Neural cell (in vitro differentiated cells): ENCODE measurements at regions not wholly inside any gene's neighbourhood (a gene's known extent, or its start where the extent isn't known, plus 50 kb on each side); places are given as distances from the start of the nearest gene placed in this dataset.

Source experiments
- CTCF ChIP-seq: fragments of 450-650 bp; IDR thresholded peaks from 2 replicates; pipeline ENCODE4 v1.5.1; 2014; ENCODE audit warnings: antibody characterized with exemption, mild to moderate bottlenecking, moderate library complexity; ENCODE audit not compliant: poor library complexity, severe bottlenecking
- EP300 ChIP-seq: fragments of 450-650 bp; conservative IDR thresholded peaks from 2 replicates; pipeline ENCODE4 v1.6.1; 2014; ENCODE audit warnings: antibody characterized with exemption, mild to moderate bottlenecking, moderate library complexity; ENCODE audit not compliant: poor library complexity, severe bottlenecking
- EZH2 ChIP-seq: fragments of 200-600, 300-800 bp; shearing (Covaris generic), sonication (generic); IDR thresholded peaks from 2 replicates; pipeline ENCODE4 v1.6.1; 2014; ENCODE audit warnings: antibody characterized with exemption, low read length, borderline replicate concordance, mild to moderate bottlenecking; ENCODE audit not compliant: insufficient read depth, poor library complexity, severe bottlenecking
- MXI1 ChIP-seq: fragments of 450-650 bp; conservative IDR thresholded peaks from 2 replicates; pipeline ENCODE4 v1.6.1; 2014; ENCODE audit warnings: antibody characterized with exemption, mild to moderate bottlenecking; ENCODE audit not compliant: poor library complexity, severe bottlenecking
- POLR2AphosphoS5 ChIP-seq: IDR thresholded peaks from 2 replicates; pipeline ENCODE4 v1.6.1; 2012
- RAD21 ChIP-seq: fragments of 450-650 bp; conservative IDR thresholded peaks from 2 replicates; pipeline ENCODE4 v1.6.1; 2014; ENCODE audit warnings: antibody characterized with exemption, mild to moderate bottlenecking, moderate library complexity
- TF ChIP-seq, protein P1 (sequence below): IDR thresholded peaks from 2 replicates; pipeline ENCODE4 v1.6.1; 2012; ENCODE audit warnings: borderline replicate concordance

DNA sequence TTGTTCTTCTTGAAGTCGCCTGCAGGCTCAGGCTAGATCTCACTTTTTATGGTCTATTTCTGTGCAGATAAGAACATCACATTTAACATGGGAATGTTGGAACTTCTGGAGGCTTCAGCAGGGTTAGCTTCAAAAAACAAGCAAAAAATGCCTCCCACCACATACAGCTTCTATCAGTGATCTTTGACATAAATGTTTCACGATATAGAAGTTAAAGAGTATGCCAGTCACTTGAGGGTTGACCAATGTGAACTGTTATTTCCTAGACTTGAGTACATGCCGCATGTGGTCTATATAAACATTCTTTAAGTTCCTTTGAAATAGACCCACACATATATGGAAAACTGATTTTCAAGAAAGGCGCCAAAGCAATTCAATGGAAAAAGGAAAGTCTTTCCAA lies 219.2 kb upstream of the KLF14 start:
- TF ChIP-seq CTCF = no peak
- TF ChIP-seq EZH2 = no peak
- TF ChIP-seq EP300 = no peak
- TF ChIP-seq, protein P1, sequence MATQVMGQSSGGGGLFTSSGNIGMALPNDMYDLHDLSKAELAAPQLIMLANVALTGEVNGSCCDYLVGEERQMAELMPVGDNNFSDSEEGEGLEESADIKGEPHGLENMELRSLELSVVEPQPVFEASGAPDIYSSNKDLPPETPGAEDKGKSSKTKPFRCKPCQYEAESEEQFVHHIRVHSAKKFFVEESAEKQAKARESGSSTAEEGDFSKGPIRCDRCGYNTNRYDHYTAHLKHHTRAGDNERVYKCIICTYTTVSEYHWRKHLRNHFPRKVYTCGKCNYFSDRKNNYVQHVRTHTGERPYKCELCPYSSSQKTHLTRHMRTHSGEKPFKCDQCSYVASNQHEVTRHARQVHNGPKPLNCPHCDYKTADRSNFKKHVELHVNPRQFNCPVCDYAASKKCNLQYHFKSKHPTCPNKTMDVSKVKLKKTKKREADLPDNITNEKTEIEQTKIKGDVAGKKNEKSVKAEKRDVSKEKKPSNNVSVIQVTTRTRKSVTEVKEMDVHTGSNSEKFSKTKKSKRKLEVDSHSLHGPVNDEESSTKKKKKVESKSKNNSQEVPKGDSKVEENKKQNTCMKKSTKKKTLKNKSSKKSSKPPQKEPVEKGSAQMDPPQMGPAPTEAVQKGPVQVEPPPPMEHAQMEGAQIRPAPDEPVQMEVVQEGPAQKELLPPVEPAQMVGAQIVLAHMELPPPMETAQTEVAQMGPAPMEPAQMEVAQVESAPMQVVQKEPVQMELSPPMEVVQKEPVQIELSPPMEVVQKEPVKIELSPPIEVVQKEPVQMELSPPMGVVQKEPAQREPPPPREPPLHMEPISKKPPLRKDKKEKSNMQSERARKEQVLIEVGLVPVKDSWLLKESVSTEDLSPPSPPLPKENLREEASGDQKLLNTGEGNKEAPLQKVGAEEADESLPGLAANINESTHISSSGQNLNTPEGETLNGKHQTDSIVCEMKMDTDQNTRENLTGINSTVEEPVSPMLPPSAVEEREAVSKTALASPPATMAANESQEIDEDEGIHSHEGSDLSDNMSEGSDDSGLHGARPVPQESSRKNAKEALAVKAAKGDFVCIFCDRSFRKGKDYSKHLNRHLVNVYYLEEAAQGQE = no peak
- no peak for TF ChIP-seq RAD21
- TF ChIP-seq POLR2AphosphoS5 = no peak
- TF ChIP-seq MXI1 = no peak
